Activated CD8-positive, alpha-beta memory T cell treated with anti-CD3 and anti-CD28 coated beads, Interleukin-2, amount 50 U/mL, for 4 hours (primary cell): ENCODE measurements at regions not wholly inside any gene's neighbourhood (a gene's known extent, or its start where the extent isn't known, plus 50 kb on each side); places are given as distances from the start of the nearest gene placed in this dataset.

Experiments used
- DNase-seq: peaks from one replicate; pipeline ENCODE4 v3.0.0-alpha.2; 2020

GRCh38 chr16:82404586-82405315, 222.0 kb upstream of the CDH13 start:
- no peak for DNase-seq

GRCh38 chr16:82402665-82403218, 224.0 kb upstream of the CDH13 start:
- DNase-seq, result no peak

GRCh38 chr16:82400046-82400445, 226.7 kb upstream of the CDH13 start:
- DNase-seq, result no peak

GRCh38 chr16:82396509-82396908, 226.5 kb upstream of the MPHOSPH6 start:
- no peak for DNase-seq

GRCh38 chr16:82395212-82395611, 225.2 kb upstream of the MPHOSPH6 start:
- no peak for DNase-seq

GRCh38 chr16:82391690-82392089, 221.7 kb upstream of the MPHOSPH6 start:
- no peak for DNase-seq

- DNase-seq, result no peak
These were observed 220.1 kb upstream of the MPHOSPH6 start for GRCh38 chr16:82389956-82390650.

- no peak for DNase-seq
These were observed 216.7 kb upstream of the MPHOSPH6 start for GRCh38 chr16:82386761-82387160.

GRCh38 chr16:82384949-82385348, 214.9 kb upstream of the MPHOSPH6 start:
- DNase-seq, result no peak

GRCh38 chr16:82384017-82384416, 214.0 kb upstream of the MPHOSPH6 start:
- DNase-seq, result no peak

- no peak for DNase-seq
These were observed 212.5 kb upstream of the MPHOSPH6 start for GRCh38 chr16:82382521-82382920.

GRCh38 chr16:82379551-82379950, 209.5 kb upstream of the MPHOSPH6 start:
- DNase-seq, result no peak

- DNase-seq, result no peak
These were observed 204.0 kb upstream of the MPHOSPH6 start for GRCh38 chr16:82373976-82374375.

- DNase-seq, result no peak
These were observed 200.3 kb upstream of the MPHOSPH6 start for GRCh38 chr16:82370282-82370681.

- DNase-seq, result no peak
These were observed 198.0 kb upstream of the MPHOSPH6 start for GRCh38 chr16:82368041-82368440.

- DNase-seq, result no peak
These were observed 196.4 kb upstream of the MPHOSPH6 start for GRCh38 chr16:82366462-82366861.

GRCh38 chr16:82364690-82365089, 194.7 kb upstream of the MPHOSPH6 start:
- DNase-seq, result no peak

- no peak for DNase-seq
These were observed 193.2 kb upstream of the MPHOSPH6 start for GRCh38 chr16:82363026-82363816.

GRCh38 chr16:82361885-82362284, 191.9 kb upstream of the MPHOSPH6 start:
- no peak for DNase-seq

GRCh38 chr16:82360024-82360783, 190.2 kb upstream of the MPHOSPH6 start:
- no peak for DNase-seq

- DNase-seq, result no peak
These were observed 188.7 kb upstream of the MPHOSPH6 start for GRCh38 chr16:82358606-82359221.

- no peak for DNase-seq
These were observed 188.1 kb upstream of the MPHOSPH6 start for GRCh38 chr16:82358161-82358560.
